ENCODE measurements at regions not wholly inside any gene's neighbourhood (a gene's known extent, or its start where the extent isn't known, plus 50 kb on each side); places are given as distances from the start of the nearest gene placed in this dataset.
A peak's percentile ranks its signal among the peaks of the same experiment; 100 is the strongest.

DNA sequence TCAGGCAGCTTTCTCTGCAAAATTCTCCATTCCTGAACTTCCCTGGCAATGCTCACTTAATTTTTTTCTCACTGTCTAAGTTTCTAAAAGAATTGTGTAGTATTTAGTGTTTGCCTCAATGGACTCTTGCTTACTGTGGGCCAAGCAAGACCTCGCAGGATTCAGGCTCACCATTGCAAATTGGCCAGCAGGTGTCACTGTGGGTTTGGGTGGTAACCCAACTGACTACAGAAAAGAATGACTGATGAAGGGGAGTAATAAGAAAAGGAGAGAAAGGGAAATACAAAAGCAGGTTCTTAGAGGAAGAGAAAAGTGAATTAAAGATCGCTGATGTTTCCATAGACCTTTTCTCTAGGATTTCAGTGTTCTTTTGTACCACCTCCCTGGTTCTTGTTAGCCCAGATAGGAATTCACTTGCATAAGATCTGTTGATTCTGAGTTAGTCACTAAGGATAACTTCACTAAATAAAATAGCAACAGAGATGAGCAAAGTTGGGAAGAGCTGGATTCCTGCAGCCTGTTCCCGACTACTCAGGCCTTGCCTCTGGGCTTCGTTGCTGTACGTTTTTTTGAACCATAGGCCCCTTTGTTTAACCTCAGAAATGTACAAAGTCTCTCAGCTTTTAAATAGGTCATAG is 386.5 kb upstream of the DDHD1 start:
- TF ChIP-seq, protein P1, sequence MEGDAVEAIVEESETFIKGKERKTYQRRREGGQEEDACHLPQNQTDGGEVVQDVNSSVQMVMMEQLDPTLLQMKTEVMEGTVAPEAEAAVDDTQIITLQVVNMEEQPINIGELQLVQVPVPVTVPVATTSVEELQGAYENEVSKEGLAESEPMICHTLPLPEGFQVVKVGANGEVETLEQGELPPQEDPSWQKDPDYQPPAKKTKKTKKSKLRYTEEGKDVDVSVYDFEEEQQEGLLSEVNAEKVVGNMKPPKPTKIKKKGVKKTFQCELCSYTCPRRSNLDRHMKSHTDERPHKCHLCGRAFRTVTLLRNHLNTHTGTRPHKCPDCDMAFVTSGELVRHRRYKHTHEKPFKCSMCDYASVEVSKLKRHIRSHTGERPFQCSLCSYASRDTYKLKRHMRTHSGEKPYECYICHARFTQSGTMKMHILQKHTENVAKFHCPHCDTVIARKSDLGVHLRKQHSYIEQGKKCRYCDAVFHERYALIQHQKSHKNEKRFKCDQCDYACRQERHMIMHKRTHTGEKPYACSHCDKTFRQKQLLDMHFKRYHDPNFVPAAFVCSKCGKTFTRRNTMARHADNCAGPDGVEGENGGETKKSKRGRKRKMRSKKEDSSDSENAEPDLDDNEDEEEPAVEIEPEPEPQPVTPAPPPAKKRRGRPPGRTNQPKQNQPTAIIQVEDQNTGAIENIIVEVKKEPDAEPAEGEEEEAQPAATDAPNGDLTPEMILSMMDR (IDR thresholded peaks at IDR 0.05) = peak; percentile 72 to 87 (median 82)
- TF ChIP-seq POLR2AphosphoS5 (IDR thresholded peaks at IDR 0.05) (no peak), POLR2A (IDR thresholded peaks at IDR 0.05) (no peak), EP300 (IDR thresholded peaks at IDR 0.05) (no peak)
